ENCODE measurements at regions not wholly inside any gene's neighbourhood (a gene's known extent, or its start where the extent isn't known, plus 50 kb on each side); places are given as distances from the start of the nearest gene placed in this dataset.

- Histone ChIP-seq H3K4me1 (ENCODE audit: control insufficient read depth, insufficient read depth, low read length) (no peaks in the 10 kb centered on the region), H3K36me3 (ENCODE audit: control insufficient read depth in 2 of 2, insufficient read depth in 1 of 2, low read length in 2 of 2) (no peaks in the 10 kb centered on the region), H3K4me3 (ENCODE audit: low read depth, low read length) (no peak overlapping the region), H3K27ac (ENCODE audit: extremely low read depth, low read depth, low read length) (no peak overlapping the region), H3K9me3 (ENCODE audit: control insufficient read depth, insufficient read depth, low read depth, low read length) (no peaks in the 10 kb centered on the region)
- POLR2A ChIA-PET, result no interaction called here
- CTCF ChIA-PET, result no interaction called here
- TF ChIP-seq ZNF274 (IDR thresholded peaks at IDR 0.05; ENCODE audit: low read length) (no peak), ZNF274 (tag by site-specific recombination; IDR thresholded peaks at IDR 0.05; ENCODE audit: borderline replicate concordance) (no peak), ZNF530 (tag by site-specific recombination; IDR thresholded peaks at IDR 0.05; ENCODE audit: low read depth) (no peak), ZXDB (tag by site-specific recombination; IDR thresholded peaks at IDR 0.05) (no peak), ZNF777 (tag by site-specific recombination; IDR thresholded peaks at IDR 0.05; ENCODE audit: borderline replicate concordance) (no peak), ZNF157 (tag by site-specific recombination; IDR thresholded peaks at IDR 0.05) (no peak), KLF1 (tag by site-specific recombination; IDR thresholded peaks at IDR 0.05) (no peak), GLI2 (tag by site-specific recombination; IDR thresholded peaks at IDR 0.05; ENCODE audit: borderline replicate concordance, low read depth) (no peak), ZNF37A (tag by site-specific recombination; IDR thresholded peaks at IDR 0.05) (no peak), OSR2 (tag by site-specific recombination; IDR thresholded peaks at IDR 0.05) (no peak), ZNF791 (tag by site-specific recombination; IDR thresholded peaks at IDR 0.05) (no peak), ZBTB21 (tag by site-specific recombination; IDR thresholded peaks at IDR 0.05) (no peak), ZNF76 (tag by site-specific recombination; IDR thresholded peaks at IDR 0.05; ENCODE audit: borderline replicate concordance, low read depth) (no peak), ZSCAN4 (tag by site-specific recombination; IDR thresholded peaks at IDR 0.05) (no peak), ZNF146 (tag by site-specific recombination; IDR thresholded peaks at IDR 0.05) (no peak), AEBP2 (tag by site-specific recombination; IDR thresholded peaks at IDR 0.05; ENCODE audit: borderline replicate concordance) (no peak), ZNF621 (tag by site-specific recombination; IDR thresholded peaks at IDR 0.05) (no peak)
- TF ChIP-seq, protein P1, sequence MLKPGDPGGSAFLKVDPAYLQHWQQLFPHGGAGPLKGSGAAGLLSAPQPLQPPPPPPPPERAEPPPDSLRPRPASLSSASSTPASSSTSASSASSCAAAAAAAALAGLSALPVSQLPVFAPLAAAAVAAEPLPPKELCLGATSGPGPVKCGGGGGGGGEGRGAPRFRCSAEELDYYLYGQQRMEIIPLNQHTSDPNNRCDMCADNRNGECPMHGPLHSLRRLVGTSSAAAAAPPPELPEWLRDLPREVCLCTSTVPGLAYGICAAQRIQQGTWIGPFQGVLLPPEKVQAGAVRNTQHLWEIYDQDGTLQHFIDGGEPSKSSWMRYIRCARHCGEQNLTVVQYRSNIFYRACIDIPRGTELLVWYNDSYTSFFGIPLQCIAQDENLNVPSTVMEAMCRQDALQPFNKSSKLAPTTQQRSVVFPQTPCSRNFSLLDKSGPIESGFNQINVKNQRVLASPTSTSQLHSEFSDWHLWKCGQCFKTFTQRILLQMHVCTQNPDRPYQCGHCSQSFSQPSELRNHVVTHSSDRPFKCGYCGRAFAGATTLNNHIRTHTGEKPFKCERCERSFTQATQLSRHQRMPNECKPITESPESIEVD (tag by site-specific recombination; IDR thresholded peaks at IDR 0.05), result no peak
- TF ChIP-seq, protein P2, sequence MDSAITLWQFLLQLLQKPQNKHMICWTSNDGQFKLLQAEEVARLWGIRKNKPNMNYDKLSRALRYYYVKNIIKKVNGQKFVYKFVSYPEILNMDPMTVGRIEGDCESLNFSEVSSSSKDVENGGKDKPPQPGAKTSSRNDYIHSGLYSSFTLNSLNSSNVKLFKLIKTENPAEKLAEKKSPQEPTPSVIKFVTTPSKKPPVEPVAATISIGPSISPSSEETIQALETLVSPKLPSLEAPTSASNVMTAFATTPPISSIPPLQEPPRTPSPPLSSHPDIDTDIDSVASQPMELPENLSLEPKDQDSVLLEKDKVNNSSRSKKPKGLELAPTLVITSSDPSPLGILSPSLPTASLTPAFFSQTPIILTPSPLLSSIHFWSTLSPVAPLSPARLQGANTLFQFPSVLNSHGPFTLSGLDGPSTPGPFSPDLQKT (IDR thresholded peaks at IDR 0.05; ENCODE audit: borderline replicate concordance, low read depth, low read length), result no peak
- TF ChIP-seq, protein P3, sequence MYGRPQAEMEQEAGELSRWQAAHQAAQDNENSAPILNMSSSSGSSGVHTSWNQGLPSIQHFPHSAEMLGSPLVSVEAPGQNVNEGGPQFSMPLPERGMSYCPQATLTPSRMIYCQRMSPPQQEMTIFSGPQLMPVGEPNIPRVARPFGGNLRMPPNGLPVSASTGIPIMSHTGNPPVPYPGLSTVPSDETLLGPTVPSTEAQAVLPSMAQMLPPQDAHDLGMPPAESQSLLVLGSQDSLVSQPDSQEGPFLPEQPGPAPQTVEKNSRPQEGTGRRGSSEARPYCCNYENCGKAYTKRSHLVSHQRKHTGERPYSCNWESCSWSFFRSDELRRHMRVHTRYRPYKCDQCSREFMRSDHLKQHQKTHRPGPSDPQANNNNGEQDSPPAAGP (tag by site-specific recombination; IDR thresholded peaks at IDR 0.05), result no peak
- TF ChIP-seq, protein P4, sequence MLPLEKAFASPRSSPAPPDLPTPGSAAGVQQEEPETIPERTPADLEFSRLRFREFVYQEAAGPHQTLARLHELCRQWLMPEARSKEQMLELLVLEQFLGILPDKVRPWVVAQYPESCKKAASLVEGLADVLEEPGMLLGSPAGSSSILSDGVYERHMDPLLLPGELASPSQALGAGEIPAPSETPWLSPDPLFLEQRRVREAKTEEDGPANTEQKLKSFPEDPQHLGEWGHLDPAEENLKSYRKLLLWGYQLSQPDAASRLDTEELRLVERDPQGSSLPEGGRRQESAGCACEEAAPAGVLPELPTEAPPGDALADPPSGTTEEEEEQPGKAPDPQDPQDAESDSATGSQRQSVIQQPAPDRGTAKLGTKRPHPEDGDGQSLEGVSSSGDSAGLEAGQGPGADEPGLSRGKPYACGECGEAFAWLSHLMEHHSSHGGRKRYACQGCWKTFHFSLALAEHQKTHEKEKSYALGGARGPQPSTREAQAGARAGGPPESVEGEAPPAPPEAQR (tag by site-specific recombination; IDR thresholded peaks at IDR 0.05), result no peak
These were observed 900.4 kb upstream of the MDGA2 start for GRCh38 chr14:48575772-48576171.
